ENCODE measurements at regions not wholly inside any gene's neighbourhood (a gene's known extent, or its start where the extent isn't known, plus 50 kb on each side); places are given as distances from the start of the nearest gene placed in this dataset.

DNA sequence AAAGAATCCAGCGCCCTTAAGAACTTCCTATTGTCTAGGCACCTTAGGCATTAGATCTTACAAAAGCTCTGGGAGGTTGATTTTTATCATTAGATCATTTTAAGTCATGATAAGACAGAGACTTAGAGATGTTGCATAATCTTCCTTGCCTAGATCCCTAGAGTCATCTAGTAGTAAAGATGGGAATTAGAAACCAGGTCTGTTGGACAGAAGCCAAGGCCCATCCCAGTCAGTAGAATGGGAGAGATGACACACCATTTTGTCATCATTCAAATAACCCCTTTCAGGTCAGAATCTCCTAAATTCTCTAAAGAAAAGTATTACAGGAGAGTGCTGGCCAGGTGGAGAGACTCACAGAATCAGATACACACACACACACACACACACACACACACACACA is 579.1 kb downstream of the BMP2 start:
- DNase-seq (no peak), ATAC-seq (no peak)
- no peak overlapping the region for H3K4me3 ChIP-seq (ENCODE audit: low read length)
- no peaks in the 10 kb centered on the region for H3K27me3 Mint-ChIP-seq (ENCODE audit: low read depth in 2 of 2)
- no peaks in the 10 kb centered on the region for H3K4me1 Mint-ChIP-seq
- H3K4me3 Mint-ChIP-seq, result no peak overlapping the region
- no peak overlapping the region for H3K27ac Mint-ChIP-seq
- no peaks in the 10 kb centered on the region for H3K36me3 Mint-ChIP-seq
- no peak overlapping the region for H3K27ac ChIP-seq (ENCODE audit: low read length)
- no peaks in the 10 kb centered on the region for H3K27me3 ChIP-seq (ENCODE audit: control insufficient read depth, insufficient read depth, low read length)
- peaks cover 10 to 12% of the 10 kb centered on the region in 2 donors for H3K9me3 Mint-ChIP-seq
- H3K36me3 ChIP-seq (ENCODE audit: control insufficient read depth, insufficient read depth, low read length), result no peaks in the 10 kb centered on the region
- intact Hi-C loops (cut with micrococcal nuclease), result no loop called here
- H3K4me1 ChIP-seq (ENCODE audit: control insufficient read depth, insufficient read depth, low read length), result no peaks in the 10 kb centered on the region
- 92% methylated on average over 1 of the region's 1 CpG for WGBS (ENCODE audit: insufficient coverage)
- TF ChIP-seq, protein P1, sequence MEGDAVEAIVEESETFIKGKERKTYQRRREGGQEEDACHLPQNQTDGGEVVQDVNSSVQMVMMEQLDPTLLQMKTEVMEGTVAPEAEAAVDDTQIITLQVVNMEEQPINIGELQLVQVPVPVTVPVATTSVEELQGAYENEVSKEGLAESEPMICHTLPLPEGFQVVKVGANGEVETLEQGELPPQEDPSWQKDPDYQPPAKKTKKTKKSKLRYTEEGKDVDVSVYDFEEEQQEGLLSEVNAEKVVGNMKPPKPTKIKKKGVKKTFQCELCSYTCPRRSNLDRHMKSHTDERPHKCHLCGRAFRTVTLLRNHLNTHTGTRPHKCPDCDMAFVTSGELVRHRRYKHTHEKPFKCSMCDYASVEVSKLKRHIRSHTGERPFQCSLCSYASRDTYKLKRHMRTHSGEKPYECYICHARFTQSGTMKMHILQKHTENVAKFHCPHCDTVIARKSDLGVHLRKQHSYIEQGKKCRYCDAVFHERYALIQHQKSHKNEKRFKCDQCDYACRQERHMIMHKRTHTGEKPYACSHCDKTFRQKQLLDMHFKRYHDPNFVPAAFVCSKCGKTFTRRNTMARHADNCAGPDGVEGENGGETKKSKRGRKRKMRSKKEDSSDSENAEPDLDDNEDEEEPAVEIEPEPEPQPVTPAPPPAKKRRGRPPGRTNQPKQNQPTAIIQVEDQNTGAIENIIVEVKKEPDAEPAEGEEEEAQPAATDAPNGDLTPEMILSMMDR (IDR thresholded peaks at IDR 0.05), result no peak
- no peaks in the 10 kb centered on the region for H3K9me3 ChIP-seq (ENCODE audit: control insufficient read depth, insufficient read depth, low read length)

DNA sequence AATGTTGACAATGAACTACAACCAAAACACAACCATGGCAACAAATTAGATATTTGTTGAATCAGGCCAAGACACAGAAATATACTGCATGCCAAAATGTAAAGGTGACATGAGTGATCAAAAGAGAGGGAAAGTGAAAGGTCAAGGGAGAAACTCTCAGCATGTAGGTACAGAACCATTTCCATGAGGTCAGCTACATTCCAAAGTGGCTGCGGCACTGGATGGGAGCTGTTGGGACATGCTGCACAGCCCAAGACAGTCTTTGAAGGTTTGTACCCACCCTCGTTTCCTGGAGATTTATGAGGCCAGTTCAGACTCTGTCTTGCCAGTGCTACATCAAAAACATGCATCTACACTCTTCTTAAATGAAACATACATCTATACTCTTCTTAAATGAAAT is 579.9 kb downstream of the BMP2 start:
- Mint-ChIP-seq H3K27me3 (ENCODE audit: low read depth in 2 of 2) (no peaks in the 10 kb centered on the region), H3K9me3 (peaks cover 10% of the 10 kb centered on the region in 2 donors)
- intact Hi-C loops (cut with micrococcal nuclease), result no loop called here

DNA sequence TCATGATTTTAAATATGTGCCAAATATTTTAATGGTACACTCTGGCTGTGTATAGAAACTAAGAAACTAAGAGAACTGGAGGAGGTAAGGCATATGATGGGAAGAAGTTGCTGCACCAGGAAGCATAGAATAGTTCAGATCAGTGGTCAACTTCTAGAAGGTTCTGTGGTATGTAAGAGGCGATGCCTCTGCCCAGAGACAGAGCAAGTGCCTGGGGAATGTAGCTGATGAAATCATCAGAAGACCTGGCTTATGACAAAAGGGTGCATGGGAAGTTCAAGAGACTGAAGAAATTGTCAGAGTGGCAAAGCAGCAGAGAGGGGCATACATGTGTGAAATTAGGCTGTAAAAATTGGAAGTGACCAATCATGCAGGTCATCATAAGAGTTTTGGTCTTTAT is 580.8 kb downstream of the BMP2 start:
- WGBS (ENCODE audit: insufficient coverage), result 88% methylated on average over 1 of the region's 1 CpG
- no peaks in the 10 kb centered on the region for H3K9me3 ChIP-seq (ENCODE audit: control insufficient read depth, insufficient read depth, low read length)
- peaks cover 8 to 10% of the 10 kb centered on the region in 2 donors for H3K9me3 Mint-ChIP-seq
- TF ChIP-seq, protein P1 (IDR thresholded peaks at IDR 0.05), result no peak
- H3K36me3 ChIP-seq (ENCODE audit: control insufficient read depth, insufficient read depth, low read length), result no peaks in the 10 kb centered on the region
- no peak overlapping the region for H3K27ac ChIP-seq (ENCODE audit: low read length)
- no peaks in the 10 kb centered on the region for H3K27me3 Mint-ChIP-seq (ENCODE audit: low read depth in 2 of 2)
- H3K4me3 Mint-ChIP-seq, result no peak overlapping the region
- intact Hi-C loops (cut with micrococcal nuclease), result no loop called here
- no peak overlapping the region for H3K27ac Mint-ChIP-seq
- no peaks in the 10 kb centered on the region for H3K36me3 Mint-ChIP-seq
- H3K4me1 Mint-ChIP-seq, result no peaks in the 10 kb centered on the region
- ATAC-seq (no peak), DNase-seq (no peak)
- H3K27me3 ChIP-seq (ENCODE audit: control insufficient read depth, insufficient read depth, low read length), result no peaks in the 10 kb centered on the region
- no peak overlapping the region for H3K4me3 ChIP-seq (ENCODE audit: low read length)
- no peaks in the 10 kb centered on the region for H3K4me1 ChIP-seq (ENCODE audit: control insufficient read depth, insufficient read depth, low read length)

More for the DNA sequence above, 579.9 kb downstream of the BMP2 start:
- Mint-ChIP-seq H3K4me1 (no peaks in the 10 kb centered on the region), H3K27ac (no peak overlapping the region), H3K4me3 (no peak overlapping the region), H3K36me3 (no peaks in the 10 kb centered on the region)
- TF ChIP-seq, protein P1 (IDR thresholded peaks at IDR 0.05), result no peak
- no peak for DNase-seq
- ATAC-seq, result no peak
- Histone ChIP-seq H3K36me3 (ENCODE audit: control insufficient read depth, insufficient read depth, low read length) (no peaks in the 10 kb centered on the region), H3K4me3 (ENCODE audit: low read length) (no peak overlapping the region), H3K27me3 (ENCODE audit: control insufficient read depth, insufficient read depth, low read length) (no peaks in the 10 kb centered on the region), H3K27ac (ENCODE audit: low read length) (no peak overlapping the region), H3K9me3 (ENCODE audit: control insufficient read depth, insufficient read depth, low read length) (no peaks in the 10 kb centered on the region), H3K4me1 (ENCODE audit: control insufficient read depth, insufficient read depth, low read length) (no peaks in the 10 kb centered on the region)
- WGBS (ENCODE audit: insufficient coverage), result 69% methylated on average over 2 of the region's 2 CpGs

DNA sequence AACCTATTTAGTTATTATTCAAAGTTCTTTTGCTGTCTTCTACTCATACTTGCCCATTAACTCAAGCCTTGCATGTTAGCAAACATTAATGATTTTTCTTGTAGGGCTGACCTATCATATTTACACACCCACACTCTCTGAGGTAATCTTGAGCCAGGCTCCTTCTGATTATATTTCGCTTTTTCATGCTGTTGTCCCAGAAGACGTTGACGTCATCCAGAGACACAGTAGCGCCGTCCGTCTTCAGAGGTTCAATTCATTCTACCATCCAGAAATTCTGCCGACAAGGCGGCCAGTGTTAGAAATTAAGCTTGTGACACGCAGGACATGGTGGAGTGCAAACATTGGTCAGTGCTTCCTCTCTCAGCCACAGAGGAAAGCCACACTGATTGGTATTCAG is 584.7 kb downstream of the BMP2 start:
- ATAC-seq (no peak), DNase-seq (no peak)
- no peaks in the 10 kb centered on the region for H3K27me3 ChIP-seq (ENCODE audit: control insufficient read depth, insufficient read depth, low read length)
- H3K36me3 Mint-ChIP-seq, result no peaks in the 10 kb centered on the region
- no peaks in the 10 kb centered on the region for H3K36me3 ChIP-seq (ENCODE audit: control insufficient read depth, insufficient read depth, low read length)
- intact Hi-C loops (cut with micrococcal nuclease), result no loop called here
- H3K4me1 ChIP-seq (ENCODE audit: control insufficient read depth, insufficient read depth, low read length), result no peaks in the 10 kb centered on the region
- no peak overlapping the region for H3K4me3 ChIP-seq (ENCODE audit: low read length)
- H3K27ac Mint-ChIP-seq, result no peak overlapping the region
- no peak overlapping the region for H3K27ac ChIP-seq (ENCODE audit: low read length)
- peaks cover 4 to 5% of the 10 kb centered on the region in 2 donors for H3K9me3 Mint-ChIP-seq
- no peaks in the 10 kb centered on the region for H3K27me3 Mint-ChIP-seq (ENCODE audit: low read depth in 2 of 2)
- no peaks in the 10 kb centered on the region for H3K4me1 Mint-ChIP-seq
- no peak overlapping the region for H3K4me3 Mint-ChIP-seq
- TF ChIP-seq, protein P1 (IDR thresholded peaks at IDR 0.05), result no peak
- no peaks in the 10 kb centered on the region for H3K9me3 ChIP-seq (ENCODE audit: control insufficient read depth, insufficient read depth, low read length)
- 36% methylated on average over 9 of the region's 9 CpGs for WGBS (ENCODE audit: insufficient coverage)

All from natural killer cell (primary cell).